Omental fat pad (tissue), 3 donors: ENCODE measurements at regions not wholly inside any gene's neighbourhood (a gene's known extent, or its start where the extent isn't known, plus 50 kb on each side); places are given as distances from the start of the nearest gene placed in this dataset.
A peak's percentile ranks its signal among the peaks of the same experiment; 100 is the strongest.

Source experiments
- ATAC-seq: fragments of 150-250 bp; one replicate; pipeline ENCODE4 v1.9.1; 2016; ENCODE audit warnings: mild to moderate bottlenecking, moderate library complexity; ENCODE audit not compliant: low FRiP score
- DNase-seq: peaks from one replicate; pipeline ENCODE4 v3.0.0-alpha.2; 2019; ENCODE audit warnings: low spot score
- TF ChIP-seq, protein P1 (sequence below), 3 donors: fragments of 450-650 bp; IDR thresholded peaks; one replicate each; pipeline ENCODE4 v1.5.1; 2016 to 2017; ENCODE audit warnings: antibody characterized with exemption in 3 of 3, mild to moderate bottlenecking in 3 of 3, moderate library complexity in 2 of 3

DNA sequence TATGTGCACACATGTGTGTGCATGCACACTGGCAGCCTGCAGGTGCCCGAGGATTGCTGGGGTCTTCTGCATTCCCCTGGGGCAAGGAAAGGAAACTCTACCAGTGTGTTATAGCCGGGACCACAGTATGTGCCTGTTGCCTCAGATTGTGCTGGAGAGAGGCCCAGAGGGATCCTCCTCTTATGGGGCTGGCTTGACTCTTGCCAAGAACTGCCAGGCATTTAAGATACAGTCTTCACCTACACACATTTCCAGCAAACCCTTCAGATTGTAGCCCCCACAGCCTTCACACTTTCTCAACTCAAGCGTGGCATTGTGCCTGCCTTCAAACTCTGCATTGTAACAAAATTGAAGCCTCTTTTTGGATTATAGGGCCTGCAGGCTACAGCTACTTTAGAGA, 176.7 kb upstream of the DYRK2 start:
- peak; percentile 58 for ATAC-seq
- TF ChIP-seq, protein P1, sequence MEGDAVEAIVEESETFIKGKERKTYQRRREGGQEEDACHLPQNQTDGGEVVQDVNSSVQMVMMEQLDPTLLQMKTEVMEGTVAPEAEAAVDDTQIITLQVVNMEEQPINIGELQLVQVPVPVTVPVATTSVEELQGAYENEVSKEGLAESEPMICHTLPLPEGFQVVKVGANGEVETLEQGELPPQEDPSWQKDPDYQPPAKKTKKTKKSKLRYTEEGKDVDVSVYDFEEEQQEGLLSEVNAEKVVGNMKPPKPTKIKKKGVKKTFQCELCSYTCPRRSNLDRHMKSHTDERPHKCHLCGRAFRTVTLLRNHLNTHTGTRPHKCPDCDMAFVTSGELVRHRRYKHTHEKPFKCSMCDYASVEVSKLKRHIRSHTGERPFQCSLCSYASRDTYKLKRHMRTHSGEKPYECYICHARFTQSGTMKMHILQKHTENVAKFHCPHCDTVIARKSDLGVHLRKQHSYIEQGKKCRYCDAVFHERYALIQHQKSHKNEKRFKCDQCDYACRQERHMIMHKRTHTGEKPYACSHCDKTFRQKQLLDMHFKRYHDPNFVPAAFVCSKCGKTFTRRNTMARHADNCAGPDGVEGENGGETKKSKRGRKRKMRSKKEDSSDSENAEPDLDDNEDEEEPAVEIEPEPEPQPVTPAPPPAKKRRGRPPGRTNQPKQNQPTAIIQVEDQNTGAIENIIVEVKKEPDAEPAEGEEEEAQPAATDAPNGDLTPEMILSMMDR (IDR thresholded peaks at IDR 0.05), result no peak
- no peak for DNase-seq

DNA sequence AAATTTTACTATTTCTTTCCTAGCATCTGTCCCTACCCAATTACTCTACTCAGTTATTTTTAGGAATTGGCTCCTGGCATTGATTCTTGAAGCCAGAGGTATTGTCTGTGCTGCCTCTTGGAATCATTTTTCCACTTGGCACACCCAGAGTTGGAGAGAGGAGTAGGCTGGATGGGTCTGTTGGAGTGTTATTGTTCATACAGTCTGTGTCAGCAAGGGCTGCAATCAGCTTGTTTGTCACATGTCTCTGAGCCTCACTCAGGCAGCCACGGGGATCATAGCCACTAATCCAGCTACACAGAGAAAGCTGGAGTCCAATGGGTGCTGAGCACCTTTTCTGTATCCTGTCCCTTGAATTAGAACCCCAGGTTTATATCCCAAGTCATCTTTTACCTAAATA, 176.0 kb upstream of the DYRK2 start:
- DNase-seq, result no peak
- TF ChIP-seq, protein P1 (IDR thresholded peaks at IDR 0.05), result no peak
- ATAC-seq, result peak; percentile 47

DNA sequence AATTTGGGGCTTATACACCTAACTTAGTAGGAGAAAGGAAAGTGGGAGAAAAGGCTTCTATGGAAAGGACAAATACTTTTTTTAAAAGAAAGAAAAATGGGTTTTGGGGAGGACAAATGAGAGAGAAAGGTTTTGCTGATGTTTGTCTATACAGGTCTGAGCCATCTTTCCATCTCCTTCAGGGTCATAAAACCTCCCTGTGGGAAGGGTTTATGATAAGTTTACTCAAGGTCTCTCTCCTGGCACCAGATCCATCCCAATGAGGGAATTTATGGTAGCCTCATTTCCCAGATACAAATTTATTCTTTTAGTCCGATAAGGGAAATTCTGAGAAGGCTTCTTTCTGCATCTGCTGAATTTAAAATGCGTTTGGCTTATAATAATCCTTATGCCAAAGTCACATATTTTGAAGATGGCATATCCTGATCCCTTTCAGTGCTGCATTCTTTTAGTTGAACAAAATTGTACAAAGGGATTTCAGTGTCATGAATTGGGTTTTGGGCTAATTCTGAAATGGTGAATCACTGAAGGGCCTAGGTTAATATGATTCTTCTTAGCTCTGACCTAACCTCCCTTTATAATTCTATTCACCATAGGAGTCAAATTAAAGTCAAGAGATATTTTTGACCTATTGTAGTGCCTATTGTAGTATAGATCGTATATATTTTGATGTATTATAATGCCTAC, 173.5 kb upstream of the DYRK2 start:
- TF ChIP-seq, protein P1 (IDR thresholded peaks at IDR 0.05), result no peak
- DNase-seq (no peak), ATAC-seq (no peak)

DNA sequence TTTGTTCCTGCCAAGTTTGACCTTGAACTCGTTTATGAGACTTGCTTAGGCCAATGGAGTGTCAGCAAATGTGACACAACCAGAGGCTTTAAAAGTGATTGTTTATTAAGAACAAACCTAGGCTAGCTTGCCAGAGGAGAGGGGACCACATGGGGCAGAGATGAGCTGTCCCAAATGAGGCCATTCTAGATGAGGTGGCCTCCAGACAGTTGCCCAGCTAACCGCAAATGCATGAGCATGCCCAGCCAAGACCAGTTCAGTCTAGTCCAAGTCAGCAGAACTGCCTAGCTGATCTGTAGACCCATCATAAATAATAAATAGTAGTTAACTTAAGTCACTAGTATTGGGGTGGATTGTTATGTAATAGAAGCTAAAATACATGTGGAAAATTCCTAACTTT, 172.8 kb upstream of the DYRK2 start:
- TF ChIP-seq, protein P1 (IDR thresholded peaks at IDR 0.05), result no peak
- DNase-seq (no peak), ATAC-seq (no peak)

DNA sequence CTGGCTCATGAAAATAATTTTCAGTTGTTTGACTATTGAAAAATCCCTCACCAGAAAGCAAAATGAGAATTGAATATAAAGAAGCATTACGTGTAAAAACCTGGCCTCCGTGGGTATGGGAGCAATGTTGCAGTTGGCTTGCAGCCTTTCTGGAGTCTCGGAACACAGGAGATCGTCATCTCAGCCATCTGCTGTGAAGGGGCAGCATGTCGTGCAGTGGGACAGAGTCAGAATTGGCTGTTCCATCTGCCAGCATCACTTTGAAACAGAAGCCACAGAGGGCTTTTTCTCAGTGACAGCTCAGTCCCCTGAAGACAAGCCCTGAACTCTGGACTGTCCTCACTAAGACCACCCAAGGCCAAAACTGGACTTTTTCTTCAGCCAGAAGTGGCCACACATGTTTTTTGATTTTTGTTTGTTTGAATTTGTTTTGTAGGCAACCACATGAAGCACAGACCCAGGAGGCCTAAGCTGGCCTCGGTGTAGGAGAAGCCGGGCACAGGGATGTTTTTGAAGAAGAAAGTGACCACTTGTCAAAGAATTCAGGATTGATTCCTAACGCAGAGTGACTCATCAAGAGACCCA, 170.8 kb upstream of the DYRK2 start:
- DNase-seq (no peak), ATAC-seq (no peak)
- TF ChIP-seq, protein P1 (IDR thresholded peaks at IDR 0.05), result no peak

DNA sequence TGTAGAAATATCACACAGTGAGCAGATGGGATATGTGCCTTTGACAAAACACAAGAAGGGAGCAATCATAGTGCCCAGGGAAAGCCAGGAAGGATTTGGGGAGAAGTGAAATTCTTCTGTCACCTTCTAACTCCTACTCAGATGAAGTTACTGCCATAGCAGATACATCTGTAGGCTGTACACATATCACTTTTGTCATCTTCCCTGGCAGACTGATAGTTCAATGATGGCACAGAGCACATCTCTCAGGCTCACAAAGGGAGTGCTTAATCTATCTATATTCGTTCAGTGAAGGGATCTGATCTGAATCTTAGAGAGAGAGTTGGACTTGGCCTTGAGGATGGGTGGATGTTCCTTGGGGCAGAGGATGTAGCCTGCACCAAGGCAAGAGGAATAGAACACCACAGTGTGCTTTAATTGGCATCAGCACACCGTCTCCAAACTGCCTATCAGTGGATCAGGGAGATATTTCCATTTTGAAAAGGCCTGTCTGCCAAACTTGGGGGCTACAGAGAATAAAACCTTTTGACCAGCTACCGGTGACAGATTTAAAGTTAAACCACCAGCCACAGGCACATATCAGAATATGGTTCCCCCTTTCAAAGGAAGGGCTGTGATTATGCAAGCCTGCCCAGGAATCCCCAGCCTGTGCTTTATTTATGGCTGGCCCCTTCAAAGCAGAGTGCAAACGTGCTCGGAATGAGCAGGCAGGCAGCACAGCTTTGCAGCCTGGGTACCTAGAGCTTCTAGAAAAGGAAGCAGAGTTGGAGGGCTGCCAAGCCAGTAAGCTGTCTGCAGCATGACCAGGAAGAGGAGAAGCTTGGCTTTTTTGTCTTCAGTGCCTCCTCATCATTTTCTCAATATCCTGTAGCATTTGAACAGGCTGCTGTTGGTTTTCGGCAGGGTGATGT, 165.5 kb upstream of the DYRK2 start:
- no peak for ATAC-seq
- no peak for DNase-seq
- TF ChIP-seq, protein P1 (IDR thresholded peaks at IDR 0.05), result no peak
